ENCODE measurements at regions not wholly inside any gene's neighbourhood (a gene's known extent, or its start where the extent isn't known, plus 50 kb on each side); places are given as distances from the start of the nearest gene placed in this dataset.

- 68 to 79% (median 71%) methylated on average over 2 of the region's 2 CpGs for WGBS, 3 donors
These were observed 400.4 kb downstream of the WDR72 start for GRCh38 chr15:53359038-53359437.

GRCh38 chr15:53354874-53355273 is 404.6 kb downstream of the WDR72 start:
- no peaks in the 10 kb centered on the region for H3K36me3 ChIP-seq
- DNase-seq, result no peak
- no peaks in the 10 kb centered on the region for H3K27me3 ChIP-seq
- H3K4me1 ChIP-seq (ENCODE audit: insufficient read depth), result no peaks in the 10 kb centered on the region
- TF ChIP-seq CTCF (IDR thresholded peaks at IDR 0.05), result no peak
- H3K27ac ChIP-seq, result no peak overlapping the region
- intact Hi-C loops (cut with DNase I), result loop anchor here in 1 of 4 donors (5.0 kb wide), 1 partner anchor 1062 kb away; no protein-coding TSS in a partner anchor
- H3K9me3 ChIP-seq, result no peaks in the 10 kb centered on the region
- no peak overlapping the region for H3K4me3 ChIP-seq

More at GRCh38 chr15:53359038-53359437, 400.4 kb downstream of the WDR72 start:
- H3K9me3 ChIP-seq, result no peaks in the 10 kb centered on the region
- H3K4me1 ChIP-seq (ENCODE audit: insufficient read depth), result no peaks in the 10 kb centered on the region
- no peak overlapping the region for H3K27ac ChIP-seq
- TF ChIP-seq CTCF (IDR thresholded peaks at IDR 0.05) (no peak), EP300 (IDR thresholded peaks at IDR 0.05) (no peak), POLR2A (IDR thresholded peaks at IDR 0.05) (no peak)
- H3K4me3 ChIP-seq, result no peak overlapping the region
- no peak for DNase-seq
- no peaks in the 10 kb centered on the region for H3K27me3 ChIP-seq
- H3K36me3 ChIP-seq, result no peaks in the 10 kb centered on the region
- intact Hi-C loops (cut with DNase I), result loop anchor here in 1 of 4 donors (5.0 kb wide), 1 partner anchor 1058 kb away; no protein-coding TSS in a partner anchor

DNA sequence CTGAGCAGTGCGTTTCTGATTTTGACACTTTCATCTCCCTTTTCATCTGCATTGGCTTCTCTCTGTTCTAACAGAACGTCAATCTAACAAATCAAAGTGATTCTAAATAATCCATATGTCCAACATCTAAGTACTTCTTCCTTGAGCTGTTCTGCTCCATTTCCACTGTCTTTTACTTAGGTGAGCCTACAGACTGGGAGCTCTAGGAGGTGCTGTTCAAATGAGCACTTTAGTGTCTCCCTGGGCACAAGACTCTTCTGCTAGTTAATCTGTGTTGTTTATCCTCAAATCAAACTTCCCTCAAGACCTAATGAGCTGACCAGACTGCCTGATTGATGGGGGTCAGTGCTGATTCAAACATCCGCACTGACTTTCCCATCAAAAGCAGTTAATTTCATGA is 408.1 kb downstream of the WDR72 start:
- TF ChIP-seq CTCF (IDR thresholded peaks at IDR 0.05) (no peak), EP300 (IDR thresholded peaks at IDR 0.05) (no peak), POLR2A (IDR thresholded peaks at IDR 0.05) (no peak)
- Histone ChIP-seq H3K27ac (no peak overlapping the region), H3K4me1 (ENCODE audit: insufficient read depth) (no peaks in the 10 kb centered on the region), H3K27me3 (no peaks in the 10 kb centered on the region), H3K9me3 (no peaks in the 10 kb centered on the region), H3K4me3 (no peak overlapping the region), H3K36me3 (no peaks in the 10 kb centered on the region)
- DNase-seq, result no peak
- WGBS, 3 donors, result 60 to 63% (median 60%) methylated on average over 3 of the region's 3 CpGs
- intact Hi-C loops (cut with DNase I), result no loop called here

DNA sequence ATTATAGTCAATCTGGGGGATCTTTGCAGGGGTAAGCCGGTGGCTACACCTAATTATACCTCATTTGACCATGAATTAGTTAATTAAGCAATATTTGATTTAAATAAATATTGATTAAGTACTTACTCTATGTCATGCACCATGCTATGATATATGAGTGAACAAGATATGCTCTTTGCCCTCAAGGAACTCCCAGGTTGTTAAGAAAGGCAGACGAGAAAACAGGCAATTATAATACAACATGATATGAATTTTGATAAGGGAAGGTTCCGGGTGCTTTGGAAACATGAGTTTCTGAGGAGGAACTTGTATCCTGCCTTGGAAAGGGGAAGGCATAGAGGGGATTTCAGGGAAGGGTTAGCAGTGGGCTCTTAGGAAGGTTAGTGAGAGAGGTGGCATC is 412.9 kb downstream of the WDR72 start:
- no peak overlapping the region for H3K27ac ChIP-seq
- TF ChIP-seq POLR2A (IDR thresholded peaks at IDR 0.05) (no peak), EP300 (IDR thresholded peaks at IDR 0.05) (no peak), CTCF (IDR thresholded peaks at IDR 0.05) (no peak)
- no peaks in the 10 kb centered on the region for H3K27me3 ChIP-seq
- 57 to 72% (median 59%) methylated on average over 3 of the region's 3 CpGs for WGBS, 3 donors
- no peaks in the 10 kb centered on the region for H3K4me1 ChIP-seq (ENCODE audit: insufficient read depth)
- intact Hi-C loops (cut with DNase I), result loop anchor here in 1 of 4 donors (5.0 kb wide), 1 partner anchor 1841 kb away; no protein-coding TSS in a partner anchor
- H3K36me3 ChIP-seq, result no peaks in the 10 kb centered on the region
- no peak for DNase-seq
- H3K4me3 ChIP-seq, result no peak overlapping the region
- H3K9me3 ChIP-seq, result no peaks in the 10 kb centered on the region
